ENCODE measurements at regions not wholly inside any gene's neighbourhood (a gene's known extent, or its start where the extent isn't known, plus 50 kb on each side); places are given as distances from the start of the nearest gene placed in this dataset.

- DNase-seq (ENCODE audit: low spot score), result no peak
Measured at GRCh38 chr11:11789735-11790369, 51.9 kb upstream of the USP47 start.

GRCh38 chr11:11788063-11788710, 53.6 kb upstream of the USP47 start:
- no peak for DNase-seq (ENCODE audit: low spot score)

- DNase-seq (ENCODE audit: low spot score), result peak; percentile 77
Measured at GRCh38 chr11:11787305-11788062, 54.3 kb upstream of the USP47 start.

- DNase-seq (ENCODE audit: low spot score), result no peak
Measured at GRCh38 chr11:11786771-11787170, 55.0 kb upstream of the USP47 start.

- no peak for DNase-seq (ENCODE audit: low spot score)
Measured at GRCh38 chr11:11786234-11786633, 55.5 kb upstream of the USP47 start.

- DNase-seq (ENCODE audit: low spot score), result no peak
Measured at GRCh38 chr11:11782532-11783110, 59.2 kb upstream of the USP47 start.

- DNase-seq (ENCODE audit: low spot score), result no peak
Measured at GRCh38 chr11:11780858-11781257, 60.9 kb upstream of the USP47 start.

- DNase-seq (ENCODE audit: low spot score), result no peak
Measured at GRCh38 chr11:11779975-11780374, 61.8 kb upstream of the USP47 start.

GRCh38 chr11:11777897-11778296, 63.9 kb upstream of the USP47 start:
- DNase-seq (ENCODE audit: low spot score), result no peak

GRCh38 chr11:11776714-11777113, 65.1 kb upstream of the USP47 start:
- no peak for DNase-seq (ENCODE audit: low spot score)

GRCh38 chr11:11774928-11775327, 66.8 kb upstream of the USP47 start:
- no peak for DNase-seq (ENCODE audit: low spot score)

GRCh38 chr11:11772865-11773515, 68.8 kb upstream of the USP47 start:
- no peak for DNase-seq (ENCODE audit: low spot score)

GRCh38 chr11:11770921-11771486, 70.8 kb upstream of the USP47 start:
- no peak for DNase-seq (ENCODE audit: low spot score)

GRCh38 chr11:11770296-11770695, 71.5 kb upstream of the USP47 start:
- DNase-seq (ENCODE audit: low spot score), result no peak

- DNase-seq (ENCODE audit: low spot score), result no peak
Measured at GRCh38 chr11:11769782-11770181, 72.0 kb upstream of the USP47 start.

GRCh38 chr11:11769362-11769761, 72.4 kb upstream of the USP47 start:
- DNase-seq (ENCODE audit: low spot score), result no peak

GRCh38 chr11:11764423-11764803, 77.4 kb upstream of the USP47 start:
- DNase-seq (ENCODE audit: low spot score), result no peak

GRCh38 chr11:11763796-11764422, 77.9 kb upstream of the USP47 start:
- DNase-seq (ENCODE audit: low spot score), result no peak

GRCh38 chr11:11760838-11761237, 80.9 kb upstream of the USP47 start:
- DNase-seq (ENCODE audit: low spot score), result no peak

GRCh38 chr11:11758603-11759196, 83.1 kb upstream of the USP47 start:
- DNase-seq (ENCODE audit: low spot score), result no peak

GRCh38 chr11:11757909-11758308, 83.9 kb upstream of the USP47 start:
- DNase-seq (ENCODE audit: low spot score), result no peak
